HG02943 (cell line): ENCODE measurements at regions not wholly inside any gene's neighbourhood (a gene's known extent, or its start where the extent isn't known, plus 50 kb on each side); places are given as distances from the start of the nearest gene placed in this dataset.

Experiments
- ATAC-seq: cut with Tn5 transposase; IDR thresholded peaks from one replicate; pipeline ENCODE4 v1.9.1; 2021; ENCODE audit warnings: mild to moderate bottlenecking, low read depth, moderate library complexity; ENCODE audit not compliant: unreplicated experiment

DNA sequence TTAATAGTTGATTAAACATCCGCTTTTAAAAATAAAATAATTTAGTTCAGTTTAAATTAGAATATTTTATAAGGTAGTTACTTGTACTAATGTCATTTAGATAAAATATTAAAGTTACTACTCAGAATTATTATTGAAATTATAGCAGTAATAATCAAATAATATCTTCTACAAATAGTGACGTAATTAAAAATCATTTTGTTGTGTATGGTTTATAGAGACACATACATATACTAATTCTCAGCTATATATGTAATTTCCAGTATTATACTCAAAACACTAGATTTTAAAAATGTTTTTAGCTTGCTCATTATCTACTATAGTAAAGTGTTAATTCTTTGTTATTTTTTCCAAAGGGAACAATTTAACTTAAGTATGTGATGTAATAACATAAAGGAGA is 435.2 kb upstream of the MANEA start:
- ATAC-seq = no peak

- no peak for ATAC-seq
These were observed 434.5 kb upstream of the MANEA start for GRCh38 chr6:95142661-95143335.

- no peak for ATAC-seq
These were observed 433.7 kb upstream of the MANEA start for GRCh38 chr6:95143408-95144180.

GRCh38 chr6:95145457-95145856 is 431.9 kb upstream of the MANEA start:
- ATAC-seq = no peak

GRCh38 chr6:95159557-95159956 is 417.8 kb upstream of the MANEA start:
- no peak for ATAC-seq

GRCh38 chr6:95169775-95170174 is 407.6 kb upstream of the MANEA start:
- ATAC-seq = no peak

DNA sequence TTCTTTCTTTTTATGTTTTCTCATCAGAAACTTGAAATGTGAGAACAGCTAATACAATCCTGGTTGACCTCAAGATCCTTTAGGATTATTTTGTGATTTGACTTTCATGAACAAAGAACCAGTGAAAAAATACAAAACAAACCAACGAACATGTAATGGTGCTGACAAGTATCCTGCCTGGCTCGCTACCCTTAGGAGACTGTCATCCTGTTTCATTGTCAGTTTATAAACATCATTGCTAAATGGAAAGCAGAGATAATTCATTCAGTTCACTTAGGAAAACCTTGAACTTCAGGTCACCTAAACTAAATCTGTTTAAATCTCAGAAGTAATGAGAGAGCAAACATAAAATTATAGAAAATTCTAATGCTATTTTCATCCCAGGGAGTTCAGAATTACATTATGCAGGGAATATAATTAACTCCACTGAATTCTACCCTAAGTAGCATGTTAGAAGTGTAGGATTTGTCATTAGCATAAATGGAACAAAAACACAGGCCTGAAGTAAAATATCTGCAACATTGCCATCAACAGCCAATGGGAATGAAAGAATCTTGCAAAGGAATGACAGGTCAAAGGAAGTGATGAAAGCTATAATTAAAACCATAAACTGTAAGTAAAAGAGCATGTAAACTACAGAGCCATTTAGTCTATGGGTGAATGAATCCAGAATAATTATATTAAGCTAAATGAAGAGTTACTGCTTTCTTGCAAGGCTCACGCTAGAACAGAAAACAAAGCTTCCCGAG is 401.2 kb upstream of the MANEA start:
- no peak for ATAC-seq

DNA sequence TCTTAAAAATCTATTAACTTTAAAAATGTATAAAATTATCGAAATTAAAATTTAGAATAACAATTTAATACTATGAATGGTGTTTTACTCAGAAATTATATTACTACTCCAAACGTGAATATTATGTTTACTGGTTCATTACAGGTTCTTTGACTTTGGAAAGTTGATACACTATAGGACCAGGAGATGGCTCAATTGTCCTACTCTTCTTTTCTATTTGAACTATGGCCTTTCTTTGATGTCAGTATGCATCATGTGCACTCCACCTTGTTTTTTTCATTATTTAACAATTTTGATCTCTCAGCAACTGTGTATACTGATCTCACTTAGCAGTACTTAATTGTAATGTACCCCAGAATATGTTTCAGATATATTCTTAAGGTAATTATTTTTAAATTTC is 391.5 kb upstream of the MANEA start:
- no peak for ATAC-seq

DNA sequence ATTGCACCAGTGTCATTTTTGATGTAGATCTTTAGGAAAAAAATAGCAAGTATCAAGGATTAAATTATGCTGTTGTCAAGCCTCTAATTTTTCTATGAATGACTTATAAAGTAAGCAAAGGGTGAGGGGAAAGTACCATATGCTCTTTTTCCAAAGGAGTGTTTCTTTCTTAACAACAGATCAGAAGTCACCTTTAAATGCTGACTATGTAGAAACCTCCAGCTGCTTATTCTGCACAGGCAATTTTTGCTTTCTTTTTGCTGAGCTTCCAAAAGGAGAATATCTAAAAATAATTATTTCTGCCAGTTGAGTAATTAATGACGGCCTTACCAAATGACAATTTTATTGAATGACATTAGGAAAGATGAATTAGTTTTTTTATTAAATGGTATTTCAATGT is 390.6 kb upstream of the MANEA start:
- no peak for ATAC-seq

DNA sequence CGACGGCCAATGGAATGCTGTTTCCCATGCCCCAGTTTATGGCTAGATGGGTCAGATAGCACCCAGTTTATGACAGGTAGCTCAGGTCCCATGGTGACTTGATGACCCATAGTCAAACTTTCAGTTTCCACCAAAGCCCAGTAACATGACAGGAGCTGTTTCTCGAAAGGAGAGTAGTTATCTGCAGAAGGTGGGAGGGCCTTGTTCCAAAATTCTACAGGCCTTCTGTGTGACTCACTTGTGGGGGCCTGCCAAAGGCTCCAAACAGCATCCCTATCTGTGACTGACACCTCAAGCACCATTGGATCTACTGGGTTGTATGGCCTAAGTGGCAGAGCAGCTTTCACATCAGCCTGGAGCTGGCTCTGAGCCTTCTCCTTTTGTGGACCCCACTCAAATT is 379.7 kb upstream of the MANEA start:
- ATAC-seq = no peak

DNA sequence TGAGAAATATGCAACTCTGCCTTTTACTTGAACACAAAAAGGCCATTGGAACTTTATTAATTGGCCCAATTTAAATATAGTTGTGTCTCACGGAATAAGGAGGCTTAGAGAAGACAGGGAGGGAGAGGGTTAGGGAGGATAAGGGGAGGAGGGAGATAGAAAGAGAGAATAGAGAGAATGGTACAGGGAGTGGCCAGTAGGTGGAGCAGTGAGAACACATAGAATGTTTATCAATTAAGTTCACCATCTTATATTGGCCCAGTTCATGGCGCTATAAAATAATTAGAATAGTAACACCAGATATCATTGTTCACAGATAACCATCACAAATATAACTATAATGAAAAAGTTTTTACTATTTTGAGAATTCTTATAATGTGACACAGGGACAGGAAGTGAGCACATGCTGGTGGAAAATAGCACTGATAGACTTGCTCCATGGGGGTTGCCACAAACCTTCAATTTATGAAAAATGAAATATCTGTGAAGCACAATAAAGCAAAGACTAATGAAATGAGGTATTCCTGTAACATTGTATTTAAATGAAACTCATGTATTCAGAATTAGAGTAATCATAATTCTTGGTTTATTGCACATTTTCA is 374.1 kb upstream of the MANEA start:
- peak; percentile 88 for ATAC-seq

- ATAC-seq = no peak
These were observed 373.2 kb upstream of the MANEA start for GRCh38 chr6:95204178-95204577.

DNA sequence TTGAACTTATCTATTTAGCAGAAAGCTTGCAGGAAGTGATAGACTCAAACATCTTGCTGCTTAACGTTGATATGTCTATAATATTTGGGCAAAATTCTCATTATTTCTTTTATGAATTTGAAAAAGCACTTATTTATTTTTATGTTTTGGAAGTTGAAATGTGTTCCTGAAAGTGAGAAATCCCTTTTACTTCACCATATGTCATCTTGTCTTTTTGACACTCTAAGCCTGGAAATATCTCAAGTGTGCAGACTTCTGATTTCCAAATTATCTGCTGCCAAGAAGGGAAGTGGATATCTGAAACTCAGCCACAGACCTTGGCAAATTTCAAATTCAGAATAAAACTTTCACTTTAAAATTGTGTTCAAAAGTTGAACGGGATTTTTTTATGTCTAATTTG is 368.7 kb upstream of the MANEA start:
- ATAC-seq = no peak

DNA sequence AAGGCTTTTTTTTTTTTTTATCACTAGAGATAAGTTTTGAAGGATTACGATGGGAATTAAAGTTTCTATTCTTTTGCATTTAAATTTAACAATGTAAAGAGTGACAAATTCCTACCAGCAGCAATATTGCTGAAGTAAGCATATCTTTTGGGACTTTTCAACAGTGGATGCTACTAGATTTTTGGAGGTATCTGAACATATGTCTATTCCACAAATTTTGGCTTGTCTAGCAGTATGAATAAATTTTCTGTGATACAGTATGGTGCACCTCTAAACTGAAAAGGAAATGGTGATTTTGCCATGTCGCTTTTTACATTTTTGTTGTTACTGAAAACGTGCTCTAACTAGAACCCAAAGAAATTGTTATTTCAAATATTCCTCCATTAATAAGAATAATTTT is 368.3 kb upstream of the MANEA start:
- ATAC-seq = no peak

DNA sequence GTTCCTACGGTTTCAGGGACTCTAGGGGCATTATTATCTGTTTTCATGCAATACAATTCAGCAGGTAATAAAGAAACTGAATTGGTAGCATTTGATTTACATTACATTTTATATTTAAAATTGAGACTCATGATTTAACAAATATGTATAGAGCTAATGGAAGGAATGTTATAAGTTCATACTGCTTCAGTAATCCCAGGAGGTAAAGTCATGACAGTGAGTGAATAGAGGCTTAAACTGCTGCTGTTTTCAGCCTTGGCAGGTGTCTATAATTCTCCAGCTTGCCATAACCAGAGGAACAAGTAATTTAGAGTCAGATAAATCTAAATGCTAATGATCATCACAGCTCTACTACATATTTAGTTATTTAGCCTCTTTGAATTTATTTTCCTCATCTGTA is 360.8 kb upstream of the MANEA start:
- no peak for ATAC-seq

DNA sequence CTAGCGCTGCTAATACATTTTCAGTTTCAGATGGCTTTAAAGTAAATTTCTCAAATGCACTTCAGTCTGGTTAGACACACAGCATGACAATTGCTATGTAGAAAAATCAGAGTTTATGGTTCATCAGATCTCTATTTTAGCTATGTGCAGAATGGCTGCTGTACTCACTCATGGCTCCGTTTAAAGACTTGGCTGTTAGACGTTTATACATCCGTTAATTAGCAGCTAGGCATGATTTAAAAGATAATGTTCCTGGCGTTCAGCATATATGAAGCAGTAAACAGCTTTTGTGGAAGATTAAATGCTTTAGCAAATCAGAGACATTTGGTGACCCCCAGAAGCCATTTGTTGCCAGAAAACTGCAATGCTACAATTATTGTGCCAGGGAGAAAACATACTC is 350.0 kb upstream of the MANEA start:
- no peak for ATAC-seq

- ATAC-seq = no peak
These were observed 348.7 kb upstream of the MANEA start for GRCh38 chr6:95228636-95229035.

GRCh38 chr6:95230071-95230740 is 347.1 kb upstream of the MANEA start:
- ATAC-seq = no peak

DNA sequence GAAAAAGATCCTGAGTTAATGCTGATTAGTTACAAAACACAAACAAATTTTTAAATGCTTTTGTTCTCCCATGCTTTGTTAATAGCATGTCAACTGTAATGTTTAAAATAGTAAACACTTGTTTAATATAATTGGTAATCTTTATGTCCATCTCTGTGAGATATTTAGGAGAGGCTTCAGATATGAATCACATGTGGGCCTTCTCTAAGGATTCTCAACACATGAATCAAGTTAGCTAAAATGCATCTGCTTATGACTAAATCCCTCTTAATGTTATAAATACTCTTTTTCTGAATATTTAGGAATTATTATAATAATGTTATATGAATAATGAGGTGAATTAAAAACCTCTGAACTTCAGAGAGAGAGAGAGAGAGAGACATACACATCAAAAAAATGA is 345.9 kb upstream of the MANEA start:
- ATAC-seq = no peak

DNA sequence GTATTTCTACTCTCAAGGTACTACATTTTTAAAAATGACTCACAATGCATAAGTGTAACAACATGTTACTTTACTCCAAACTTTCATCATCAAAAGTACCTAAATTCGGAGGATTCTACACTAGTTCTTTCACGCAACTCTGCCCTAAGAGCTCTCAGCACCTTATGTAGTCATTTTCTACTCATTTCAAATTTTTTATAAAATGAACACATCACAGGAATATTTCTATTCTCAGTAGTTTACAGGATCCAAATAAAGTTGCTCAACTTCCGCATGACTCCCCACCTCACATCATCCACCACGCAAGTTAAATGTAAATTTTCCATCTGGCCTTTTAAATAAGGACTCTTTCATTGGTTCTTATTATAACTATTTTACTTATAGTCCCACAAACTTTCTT is 344.9 kb upstream of the MANEA start:
- no peak for ATAC-seq

GRCh38 chr6:95233879-95234278 is 343.5 kb upstream of the MANEA start:
- ATAC-seq = no peak
